SU-DHL-6 (cell line): ENCODE measurements at regions not wholly inside any gene's neighbourhood (a gene's known extent, or its start where the extent isn't known, plus 50 kb on each side); places are given as distances from the start of the nearest gene placed in this dataset.

Source experiments
- H2AFZ ChIP-seq: fragments of 200-600 bp; sonication (generic); 2 replicates; pipeline ENCODE4 v1.6.1; 2014; ENCODE audit warnings: low read depth, mild to moderate bottlenecking, moderate library complexity, mixed read lengths, antibody characterized with exemption, low read length; ENCODE audit not compliant: severe bottlenecking
- H3F3A ChIP-seq: fragments of 200-600 bp; shearing (Covaris generic); 2 replicates; pipeline ENCODE4 v1.6.0; 2016; ENCODE audit warnings: antibody characterized with exemption, mild to moderate bottlenecking; ENCODE audit not compliant: insufficient read depth
- H3K27ac ChIP-seq: fragments of 200-600 bp; sonication (generic); 2 replicates; pipeline ENCODE4 v1.5.1; 2016; ENCODE audit warnings: low read depth, mild to moderate bottlenecking, low read length, moderate library complexity, mixed read lengths
- H3K27me3 ChIP-seq: fragments of 200-600 bp; sonication (generic), shearing (Covaris generic); 2 replicates; pipeline ENCODE4 v1.6.0; 2014; ENCODE audit warnings: mild to moderate bottlenecking, low read length
- H3K36me3 ChIP-seq: fragments of 200-600 bp; sonication (generic); 2 replicates; pipeline ENCODE4 v1.6.1; 2014; ENCODE audit warnings: mild to moderate bottlenecking, low read length, mixed read lengths
- H3K4me2 ChIP-seq: fragments of 300-600, 200-600 bp; shearing (Covaris generic), sonication (generic); 2 replicates; pipeline ENCODE4 v1.6.0; 2014; ENCODE audit warnings: low read length, low read depth, mild to moderate bottlenecking; ENCODE audit not compliant: poor library complexity, severe bottlenecking
- H3K4me3 ChIP-seq: fragments of 200-600 bp; sonication (generic); 2 replicates; pipeline ENCODE4 v1.5.1; 2014; ENCODE audit warnings: antibody characterized with exemption, low read length, mild to moderate bottlenecking, mixed read lengths; ENCODE audit not compliant: insufficient read depth, poor library complexity, severe bottlenecking
- H3K79me2 ChIP-seq: fragments of 200-600 bp; sonication (generic); 2 replicates; pipeline ENCODE4 v1.6.1; 2014; ENCODE audit warnings: mild to moderate bottlenecking, low read length, moderate library complexity; ENCODE audit not compliant: insufficient read depth
- H3K9ac ChIP-seq: fragments of 200-600 bp; sonication (generic); 2 replicates; pipeline ENCODE4 v1.7.0; 2014; ENCODE audit warnings: mild to moderate bottlenecking, low read length
- H3K9me2 ChIP-seq: fragments of 200-600 bp; sonication (generic); replicated peaks from 2 replicates; pipeline ENCODE4 v1.6.1; 2014; ENCODE audit warnings: low read length; ENCODE audit not compliant: insufficient read depth
- H3K9me3 ChIP-seq: fragments of 200-600 bp; sonication (generic); 2 replicates; pipeline ENCODE4 v1.6.1; 2014; ENCODE audit warnings: low read length, mixed read lengths; ENCODE audit not compliant: insufficient read depth
- H4K20me1 ChIP-seq: fragments of 200-600 bp; sonication (generic); 2 replicates; pipeline ENCODE4 v1.6.1; 2014; ENCODE audit warnings: low read depth, mild to moderate bottlenecking, antibody characterized with exemption, low read length, moderate library complexity, mixed read lengths
- EZH2phosphoT487 ChIP-seq: fragments of 200-600 bp; sonication (generic), shearing (Covaris generic); conservative IDR thresholded peaks from 2 replicates; pipeline ENCODE4 v1.6.1; 2018; ENCODE audit warnings: mild to moderate bottlenecking, antibody characterized with exemption, low read length, moderate library complexity, mixed read lengths
- TF ChIP-seq, protein P1 (sequence below): fragments of 200-600 bp; sonication (generic); IDR thresholded peaks from one replicate; pipeline ENCODE4 v1.5.1; 2017; ENCODE audit warnings: antibody characterized with exemption, mild to moderate bottlenecking, low read length, moderate library complexity; ENCODE audit not compliant: insufficient read depth, poor library complexity, severe bottlenecking

- Histone ChIP-seq H3F3A (no peaks in the 10 kb centered on the region), H2AFZ (no peak overlapping the region), H3K4me2 (no peak overlapping the region), H3K27ac (no peak overlapping the region), H4K20me1 (no peaks in the 10 kb centered on the region), H3K27me3 (no peaks in the 10 kb centered on the region), H3K9me3 (peaks cover 11% of the 10 kb centered on the region; the same call in 1 of the 2 replicates), H3K36me3 (no peaks in the 10 kb centered on the region), H3K9ac (no peak overlapping the region), H3K79me2 (no peaks in the 10 kb centered on the region), H3K4me3 (no peak overlapping the region), H3K9me2 (no peaks in the 10 kb centered on the region)
- TF ChIP-seq, protein P1, sequence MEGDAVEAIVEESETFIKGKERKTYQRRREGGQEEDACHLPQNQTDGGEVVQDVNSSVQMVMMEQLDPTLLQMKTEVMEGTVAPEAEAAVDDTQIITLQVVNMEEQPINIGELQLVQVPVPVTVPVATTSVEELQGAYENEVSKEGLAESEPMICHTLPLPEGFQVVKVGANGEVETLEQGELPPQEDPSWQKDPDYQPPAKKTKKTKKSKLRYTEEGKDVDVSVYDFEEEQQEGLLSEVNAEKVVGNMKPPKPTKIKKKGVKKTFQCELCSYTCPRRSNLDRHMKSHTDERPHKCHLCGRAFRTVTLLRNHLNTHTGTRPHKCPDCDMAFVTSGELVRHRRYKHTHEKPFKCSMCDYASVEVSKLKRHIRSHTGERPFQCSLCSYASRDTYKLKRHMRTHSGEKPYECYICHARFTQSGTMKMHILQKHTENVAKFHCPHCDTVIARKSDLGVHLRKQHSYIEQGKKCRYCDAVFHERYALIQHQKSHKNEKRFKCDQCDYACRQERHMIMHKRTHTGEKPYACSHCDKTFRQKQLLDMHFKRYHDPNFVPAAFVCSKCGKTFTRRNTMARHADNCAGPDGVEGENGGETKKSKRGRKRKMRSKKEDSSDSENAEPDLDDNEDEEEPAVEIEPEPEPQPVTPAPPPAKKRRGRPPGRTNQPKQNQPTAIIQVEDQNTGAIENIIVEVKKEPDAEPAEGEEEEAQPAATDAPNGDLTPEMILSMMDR, result no peak
- no peak for TF ChIP-seq EZH2phosphoT487
Measured at GRCh38 chr12:131589221-131589897, 121.5 kb upstream of the SFSWAP start.

DNA sequence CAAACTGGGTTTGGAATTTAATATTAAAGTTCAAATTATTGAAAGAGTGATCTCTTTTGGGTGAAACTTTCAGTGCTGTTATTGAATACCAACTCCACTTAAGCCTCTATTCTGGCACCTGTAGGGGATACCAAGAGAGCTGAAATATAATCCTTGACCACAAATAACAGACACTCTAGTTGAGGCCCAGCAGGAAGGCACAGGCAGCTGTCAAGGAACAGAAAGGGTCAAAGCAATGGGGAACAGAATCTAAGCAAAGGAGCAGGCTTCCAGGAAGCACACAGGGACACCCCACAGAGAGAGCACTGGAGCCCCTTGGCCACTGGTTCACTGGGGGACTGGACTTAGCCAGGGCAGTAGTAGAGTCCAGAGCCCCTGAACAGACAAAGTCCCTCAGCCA, 120.9 kb upstream of the SFSWAP start:
- Histone ChIP-seq H3K9me3 (peaks cover 11% of the 10 kb centered on the region; the same call in 1 of the 2 replicates), H3F3A (no peaks in the 10 kb centered on the region), H3K36me3 (no peaks in the 10 kb centered on the region), H3K27ac (no peak overlapping the region), H4K20me1 (no peaks in the 10 kb centered on the region), H2AFZ (no peak overlapping the region), H3K27me3 (no peaks in the 10 kb centered on the region), H3K79me2 (no peaks in the 10 kb centered on the region), H3K4me2 (no peak overlapping the region), H3K9ac (no peak overlapping the region), H3K4me3 (no peak overlapping the region), H3K9me2 (no peaks in the 10 kb centered on the region)
- TF ChIP-seq EZH2phosphoT487, result no peak
- TF ChIP-seq, protein P1, result no peak

DNA sequence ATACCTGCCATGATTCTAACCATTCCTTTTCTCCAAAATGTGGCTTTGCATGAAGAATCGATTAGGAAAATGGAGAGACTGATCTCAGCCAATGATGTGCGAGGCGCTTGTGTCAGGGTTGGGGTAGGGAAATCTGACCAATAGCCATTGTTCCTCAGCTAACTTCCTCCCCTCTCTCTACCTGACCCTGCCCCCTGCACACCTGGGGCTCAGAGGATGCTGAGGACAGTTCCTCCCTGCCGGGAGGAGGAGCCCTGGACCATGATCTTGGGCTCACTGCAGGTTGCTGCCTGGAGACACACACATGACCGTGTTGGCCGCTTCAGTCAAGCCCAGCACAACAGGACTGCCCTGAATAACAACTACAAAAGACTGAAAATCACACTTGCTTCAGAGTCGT, 119.8 kb upstream of the SFSWAP start:
- Histone ChIP-seq H3K4me3 (no peak overlapping the region), H4K20me1 (no peaks in the 10 kb centered on the region), H3F3A (no peaks in the 10 kb centered on the region), H3K27me3 (no peaks in the 10 kb centered on the region), H3K9ac (no peak overlapping the region), H3K9me3 (peaks cover 11% of the 10 kb centered on the region; the same call in 1 of the 2 replicates), H3K4me2 (no peak overlapping the region), H3K9me2 (no peaks in the 10 kb centered on the region), H3K27ac (no peak overlapping the region), H2AFZ (no peak overlapping the region), H3K79me2 (no peaks in the 10 kb centered on the region), H3K36me3 (no peaks in the 10 kb centered on the region)
- no peak for TF ChIP-seq EZH2phosphoT487
